ENCODE measurements at regions not wholly inside any gene's neighbourhood (a gene's known extent, or its start where the extent isn't known, plus 50 kb on each side); places are given as distances from the start of the nearest gene placed in this dataset.
A peak's percentile ranks its signal among the peaks of the same experiment; 100 is the strongest.

- Mint-ChIP-seq H3K4me3 (no peak overlapping the region), H3K9me3 (no peaks in the 10 kb centered on the region), H3K36me3 (no peaks in the 10 kb centered on the region), H3K4me1 (ENCODE audit: unreplicated experiment) (peaks cover 6% of the 10 kb centered on the region), H3K27ac (no peak overlapping the region), H3K27me3 (peaks cover 12% of the 10 kb centered on the region)
- DNase-seq (ENCODE audit: extremely low spot score, unreplicated experiment), result peak; percentile 68
- TF ChIP-seq, protein P1, sequence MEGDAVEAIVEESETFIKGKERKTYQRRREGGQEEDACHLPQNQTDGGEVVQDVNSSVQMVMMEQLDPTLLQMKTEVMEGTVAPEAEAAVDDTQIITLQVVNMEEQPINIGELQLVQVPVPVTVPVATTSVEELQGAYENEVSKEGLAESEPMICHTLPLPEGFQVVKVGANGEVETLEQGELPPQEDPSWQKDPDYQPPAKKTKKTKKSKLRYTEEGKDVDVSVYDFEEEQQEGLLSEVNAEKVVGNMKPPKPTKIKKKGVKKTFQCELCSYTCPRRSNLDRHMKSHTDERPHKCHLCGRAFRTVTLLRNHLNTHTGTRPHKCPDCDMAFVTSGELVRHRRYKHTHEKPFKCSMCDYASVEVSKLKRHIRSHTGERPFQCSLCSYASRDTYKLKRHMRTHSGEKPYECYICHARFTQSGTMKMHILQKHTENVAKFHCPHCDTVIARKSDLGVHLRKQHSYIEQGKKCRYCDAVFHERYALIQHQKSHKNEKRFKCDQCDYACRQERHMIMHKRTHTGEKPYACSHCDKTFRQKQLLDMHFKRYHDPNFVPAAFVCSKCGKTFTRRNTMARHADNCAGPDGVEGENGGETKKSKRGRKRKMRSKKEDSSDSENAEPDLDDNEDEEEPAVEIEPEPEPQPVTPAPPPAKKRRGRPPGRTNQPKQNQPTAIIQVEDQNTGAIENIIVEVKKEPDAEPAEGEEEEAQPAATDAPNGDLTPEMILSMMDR (conservative IDR thresholded peaks at IDR 0.05), result peak; percentile 94
Measured at GRCh38 chr4:111641813-111642579, 503.3 kb upstream of the FAM241A start.

GRCh38 chr4:111648056-111648455, 497.2 kb upstream of the FAM241A start:
- Mint-ChIP-seq H3K4me3 (no peak overlapping the region), H3K27me3 (peaks cover 16% of the 10 kb centered on the region), H3K4me1 (ENCODE audit: unreplicated experiment) (peaks cover 10% of the 10 kb centered on the region), H3K9me3 (no peaks in the 10 kb centered on the region), H3K27ac (no peak overlapping the region), H3K36me3 (no peaks in the 10 kb centered on the region)
- TF ChIP-seq, protein P1 (conservative IDR thresholded peaks at IDR 0.05), result no peak
- no peak for DNase-seq (ENCODE audit: extremely low spot score, unreplicated experiment)

DNA sequence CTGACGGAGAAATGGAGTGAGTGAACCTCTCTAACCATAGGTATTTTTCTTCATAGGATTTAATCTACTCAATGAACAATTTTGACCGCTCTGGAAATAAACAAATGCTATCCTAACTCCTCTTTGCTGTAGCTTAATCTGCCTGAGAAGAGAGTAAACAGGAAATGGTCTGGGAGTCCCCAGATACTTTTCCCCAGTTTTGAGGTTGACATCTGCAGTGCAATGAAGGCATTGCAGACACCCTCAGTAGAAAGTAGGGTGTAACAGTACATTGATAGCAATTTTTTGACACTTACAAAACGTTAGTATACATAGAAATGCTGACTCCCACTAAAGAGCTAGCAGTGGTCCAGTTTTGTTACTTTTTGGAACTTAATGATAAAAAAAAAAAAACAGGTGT, 495.9 kb upstream of the FAM241A start:
- no peaks in the 10 kb centered on the region for H3K9me3 Mint-ChIP-seq
- TF ChIP-seq, protein P1 (conservative IDR thresholded peaks at IDR 0.05), result no peak
- DNase-seq (ENCODE audit: extremely low spot score, unreplicated experiment), result no peak
- no peaks in the 10 kb centered on the region for H3K36me3 Mint-ChIP-seq
- no peak overlapping the region for H3K4me3 Mint-ChIP-seq
- peaks cover 20% of the 10 kb centered on the region for H3K27me3 Mint-ChIP-seq
- H3K4me1 Mint-ChIP-seq (ENCODE audit: unreplicated experiment), result peaks cover 10% of the 10 kb centered on the region
- no peak overlapping the region for H3K27ac Mint-ChIP-seq

GRCh38 chr4:111650146-111650545, 495.1 kb upstream of the FAM241A start:
- Mint-ChIP-seq H3K27me3 (peaks cover 20% of the 10 kb centered on the region), H3K9me3 (no peaks in the 10 kb centered on the region), H3K27ac (no peak overlapping the region), H3K4me1 (ENCODE audit: unreplicated experiment) (peaks cover 10% of the 10 kb centered on the region), H3K36me3 (no peaks in the 10 kb centered on the region), H3K4me3 (no peak overlapping the region)
- TF ChIP-seq, protein P1 (conservative IDR thresholded peaks at IDR 0.05), result no peak
- DNase-seq (ENCODE audit: extremely low spot score, unreplicated experiment), result no peak

GRCh38 chr4:111650674-111651086, 494.6 kb upstream of the FAM241A start:
- Mint-ChIP-seq H3K27ac (no peak overlapping the region), H3K4me1 (ENCODE audit: unreplicated experiment) (peaks cover 10% of the 10 kb centered on the region), H3K9me3 (no peaks in the 10 kb centered on the region), H3K27me3 (peaks cover 20% of the 10 kb centered on the region), H3K36me3 (no peaks in the 10 kb centered on the region), H3K4me3 (no peak overlapping the region)
- TF ChIP-seq, protein P1 (conservative IDR thresholded peaks at IDR 0.05), result no peak
- no peak for DNase-seq (ENCODE audit: extremely low spot score, unreplicated experiment)

Data from type B pancreatic cell (in vitro differentiated cells).